Panc1 (cell line): ENCODE measurements at regions not wholly inside any gene's neighbourhood (a gene's known extent, or its start where the extent isn't known, plus 50 kb on each side); places are given as distances from the start of the nearest gene placed in this dataset.

Source experiments
- ATAC-seq: fragments of 200-7000 bp; cut with Tn5 transposase; 2 replicates; pipeline ENCODE4 v1.9.1; 2020; ENCODE audit warnings: mild to moderate bottlenecking, moderate library complexity
- BruUV-seq: library from RNA; stranded (reverse); fragments of 400-500 nt; replicated peaks from 2 replicates; lab custom pipeline; 2021; lab: Mats Ljungman, UMichigan
- CTCF ChIA-PET: fragments of 300-600 bp; sonication (Branson Sonifier 250); formaldehyde crosslinking; loops from one replicate; lab custom pipeline; 2022; ENCODE audit warnings: antibody characterized with exemption; lab: Charles Lee
- POLR2A ChIA-PET: fragments of 300-600 bp; sonication (Branson Sonifier 250); formaldehyde crosslinking; loops from one replicate; lab custom pipeline; 2022; ENCODE audit warnings: antibody characterized with exemption; lab: Charles Lee
- DNase-seq: peaks from one replicate; pipeline ENCODE4 v3.0.0-alpha.2; 2010; ENCODE audit warnings: low read depth, low spot score
- H3K27ac ChIP-seq: 2 replicates; pipeline ENCODE4 v1.5.1; 2011; ENCODE audit warnings: mild to moderate bottlenecking, low read length, inconsistent platforms
- H3K27me3 ChIP-seq: fragments of 200-500 bp; sonication (Bioruptor generic); 2 replicates; pipeline ENCODE4 v1.6.0; 2014; ENCODE audit warnings: low read length, inconsistent platforms; ENCODE audit not compliant: control insufficient read depth, insufficient read depth
- H3K36me3 ChIP-seq: fragments of 200-500 bp; sonication (Bioruptor generic); 2 replicates; pipeline ENCODE4 v1.5.1; 2014; ENCODE audit warnings: inconsistent platforms, mild to moderate bottlenecking, low read length, moderate library complexity; ENCODE audit not compliant: control insufficient read depth, insufficient read depth
- H3K4me1 ChIP-seq: 2 replicates; pipeline ENCODE4 v1.5.1; 2011; ENCODE audit warnings: inconsistent platforms, mild to moderate bottlenecking, low read length, moderate library complexity; ENCODE audit not compliant: control insufficient read depth, insufficient read depth
- H3K4me3 ChIP-seq, 2 experiments: 2 replicates each; pipeline ENCODE4 v1.5.1; 2011 to 2012; ENCODE audit warnings: low read depth in 2 of 2, low read length in 2 of 2, mild to moderate bottlenecking in 2 of 2, inconsistent platforms in 1 of 2, moderate library complexity in 1 of 2
- H3K9me3 ChIP-seq: fragments of 200-500 bp; sonication (Bioruptor generic); 2 replicates; pipeline ENCODE4 v1.5.1; 2014; ENCODE audit warnings: low read depth, mild to moderate bottlenecking, inconsistent platforms, low read length, moderate library complexity; ENCODE audit not compliant: control insufficient read depth, insufficient read depth
- CTCF ChIP-seq: fragments of 450-650 bp; IDR thresholded peaks from 2 replicates; pipeline ENCODE4 v1.5.1; 2017; ENCODE audit warnings: mild to moderate bottlenecking
- POLR2AphosphoS5 ChIP-seq: IDR thresholded peaks from 2 replicates; pipeline ENCODE4 v1.6.1; 2012; ENCODE audit warnings: mild to moderate bottlenecking, low read depth, low read length, moderate library complexity
- SIN3A ChIP-seq: IDR thresholded peaks from 2 replicates; pipeline ENCODE4 v1.6.1; 2012; ENCODE audit warnings: low read depth, mild to moderate bottlenecking, low read length, moderate library complexity, borderline replicate concordance; ENCODE audit not compliant: insufficient read depth
- TCF7L2 ChIP-seq: IDR thresholded peaks from 2 replicates; pipeline ENCODE4 v1.6.1; 2011; ENCODE audit warnings: mild to moderate bottlenecking, low read depth, low read length, inconsistent platforms
- in situ Hi-C: cut with HindIII; loops from 2 replicates; pipeline ENCODE4 v1.10.0; 2016; ENCODE audit warnings: low sequenced_read_pairs, low pct_unique_long_range_greater_than_20kb
- intact Hi-C: fragments of 100-400 bp; cut with micrococcal nuclease; formaldehyde crosslinking; loops from one replicate; pipeline ENCODE4 v1.10.0; 2022; ENCODE audit not compliant: unreplicated experiment
- TF ChIP-seq, protein P1 (sequence below), 2 experiments: IDR thresholded peaks; 2 replicates each; pipeline ENCODE4 v1.6.1; 2011 to 2012; ENCODE audit warnings: low read depth in 2 of 2, control low read depth in 1 of 2, low read length in 1 of 2, mild to moderate bottlenecking in 1 of 2, moderate library complexity in 1 of 2; ENCODE audit not compliant: insufficient read depth in 1 of 2

DNA sequence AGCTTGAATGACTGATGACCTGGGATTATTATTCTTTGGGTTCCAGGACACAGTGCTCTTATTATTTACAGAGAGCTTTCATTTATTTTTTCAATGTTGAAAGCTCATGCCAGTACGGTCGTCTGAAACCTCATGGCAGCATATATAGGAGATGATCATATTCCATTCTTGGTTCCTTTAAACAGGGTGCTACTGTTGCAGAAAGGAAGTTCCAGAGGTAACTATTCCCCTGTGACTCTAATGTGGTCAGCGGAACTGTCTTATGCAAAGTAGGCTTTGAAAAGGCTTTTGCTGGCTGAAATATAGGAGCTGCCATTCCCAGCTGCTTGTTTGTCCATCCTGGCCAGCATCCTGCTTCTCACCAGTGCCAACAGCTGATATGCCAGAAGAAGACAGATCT lies 208.3 kb upstream of the LEF1 start:
- no peak for DNase-seq
- POLR2A ChIA-PET, result no interaction called here
- TF ChIP-seq, protein P1, sequence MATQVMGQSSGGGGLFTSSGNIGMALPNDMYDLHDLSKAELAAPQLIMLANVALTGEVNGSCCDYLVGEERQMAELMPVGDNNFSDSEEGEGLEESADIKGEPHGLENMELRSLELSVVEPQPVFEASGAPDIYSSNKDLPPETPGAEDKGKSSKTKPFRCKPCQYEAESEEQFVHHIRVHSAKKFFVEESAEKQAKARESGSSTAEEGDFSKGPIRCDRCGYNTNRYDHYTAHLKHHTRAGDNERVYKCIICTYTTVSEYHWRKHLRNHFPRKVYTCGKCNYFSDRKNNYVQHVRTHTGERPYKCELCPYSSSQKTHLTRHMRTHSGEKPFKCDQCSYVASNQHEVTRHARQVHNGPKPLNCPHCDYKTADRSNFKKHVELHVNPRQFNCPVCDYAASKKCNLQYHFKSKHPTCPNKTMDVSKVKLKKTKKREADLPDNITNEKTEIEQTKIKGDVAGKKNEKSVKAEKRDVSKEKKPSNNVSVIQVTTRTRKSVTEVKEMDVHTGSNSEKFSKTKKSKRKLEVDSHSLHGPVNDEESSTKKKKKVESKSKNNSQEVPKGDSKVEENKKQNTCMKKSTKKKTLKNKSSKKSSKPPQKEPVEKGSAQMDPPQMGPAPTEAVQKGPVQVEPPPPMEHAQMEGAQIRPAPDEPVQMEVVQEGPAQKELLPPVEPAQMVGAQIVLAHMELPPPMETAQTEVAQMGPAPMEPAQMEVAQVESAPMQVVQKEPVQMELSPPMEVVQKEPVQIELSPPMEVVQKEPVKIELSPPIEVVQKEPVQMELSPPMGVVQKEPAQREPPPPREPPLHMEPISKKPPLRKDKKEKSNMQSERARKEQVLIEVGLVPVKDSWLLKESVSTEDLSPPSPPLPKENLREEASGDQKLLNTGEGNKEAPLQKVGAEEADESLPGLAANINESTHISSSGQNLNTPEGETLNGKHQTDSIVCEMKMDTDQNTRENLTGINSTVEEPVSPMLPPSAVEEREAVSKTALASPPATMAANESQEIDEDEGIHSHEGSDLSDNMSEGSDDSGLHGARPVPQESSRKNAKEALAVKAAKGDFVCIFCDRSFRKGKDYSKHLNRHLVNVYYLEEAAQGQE (IDR thresholded peaks at IDR 0.05; ENCODE audit: insufficient read depth in 1 of 2, low read depth in 2 of 2, low read length in 1 of 2), result no peak
- TF ChIP-seq TCF7L2, result no peak
- no peak for TF ChIP-seq SIN3A
- no peak for TF ChIP-seq CTCF
- no peak for TF ChIP-seq POLR2AphosphoS5
- Histone ChIP-seq H3K9me3 (no peaks in the 10 kb centered on the region), H3K27ac (no peak overlapping the region), H3K36me3 (no peaks in the 10 kb centered on the region), H3K4me1 (no peaks in the 10 kb centered on the region), H3K4me3 (no peak overlapping the region), H3K27me3 (peaks cover 2% of the 10 kb centered on the region; the same call in 1 of the 2 replicates)
- CTCF ChIA-PET, result no interaction called here
- no TSS peak for BruUV-seq
- no peak for ATAC-seq
- intact Hi-C loops, result no loop called here
- in situ Hi-C loops, result no loop called here

DNA sequence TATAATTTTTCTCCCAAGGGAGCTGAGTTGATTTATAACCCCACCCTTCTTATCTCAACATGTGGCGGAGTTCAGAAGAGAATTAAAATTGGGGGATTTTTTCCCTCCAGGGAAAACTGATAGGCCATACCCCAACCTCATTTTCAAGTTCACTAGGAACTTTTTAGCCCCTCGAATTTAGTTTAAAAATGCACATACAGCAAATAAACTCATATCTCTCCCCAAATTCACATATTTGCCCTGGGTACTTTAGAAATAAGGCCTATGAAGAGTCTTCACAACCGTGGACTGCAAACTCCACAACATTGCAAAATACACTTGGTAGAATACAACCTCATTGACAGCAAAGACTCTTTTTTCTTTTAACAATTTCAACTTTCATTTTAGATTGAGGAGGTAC lies 206.7 kb upstream of the LEF1 start:
- Histone ChIP-seq H3K27me3 (peaks cover 2% of the 10 kb centered on the region), H3K36me3 (no peaks in the 10 kb centered on the region), H3K27ac (no peak overlapping the region), H3K4me3 (no peak overlapping the region), H3K4me1 (no peaks in the 10 kb centered on the region), H3K9me3 (no peaks in the 10 kb centered on the region)
- POLR2A ChIA-PET, result no interaction called here
- BruUV-seq, result no TSS peak
- in situ Hi-C loops (no loop called here), intact Hi-C loops (no loop called here)
- ATAC-seq (no peak), DNase-seq (no peak)
- CTCF ChIA-PET, result no interaction called here
- no peak for TF ChIP-seq POLR2AphosphoS5
- TF ChIP-seq TCF7L2, result no peak
- TF ChIP-seq SIN3A, result no peak
- no peak for TF ChIP-seq CTCF
- TF ChIP-seq, protein P1 (IDR thresholded peaks at IDR 0.05; ENCODE audit: insufficient read depth in 1 of 2, low read depth in 2 of 2, low read length in 1 of 2), result no peak
